HG02798 (cell line): ENCODE measurements at regions not wholly inside any gene's neighbourhood (a gene's known extent, or its start where the extent isn't known, plus 50 kb on each side); places are given as distances from the start of the nearest gene placed in this dataset.
"Not testable (repeated sequence)": the region's sequence is repeated elsewhere in the genome, so short reads cannot be mapped to it uniquely, and the experiment has no call there.

Source experiments
- ATAC-seq: cut with Tn5 transposase; IDR thresholded peaks from one replicate; pipeline ENCODE4 v1.9.1; 2021; ENCODE audit warnings: mild to moderate bottlenecking; ENCODE audit not compliant: unreplicated experiment, poor library complexity

DNA sequence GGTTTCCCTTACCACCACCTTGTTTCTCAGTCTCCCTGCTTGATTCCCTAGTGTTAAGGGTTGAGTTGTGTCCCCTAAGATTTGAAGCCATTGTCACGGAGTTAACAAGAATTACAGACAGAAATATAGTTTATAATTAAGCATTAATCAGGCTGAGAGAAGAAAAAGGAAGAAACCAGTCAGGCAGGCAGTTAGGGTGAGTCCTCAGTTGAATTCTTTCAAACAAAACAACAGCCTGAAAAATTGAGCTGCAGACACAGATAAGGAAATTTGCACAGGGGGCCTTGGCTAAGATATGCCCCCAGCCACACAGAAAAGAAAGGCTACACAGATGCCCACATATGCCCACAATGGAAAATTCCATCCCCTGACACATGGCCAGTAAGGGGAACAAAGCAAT lies 111.7 kb upstream of the RAI14 start:
- ATAC-seq = no peak

DNA sequence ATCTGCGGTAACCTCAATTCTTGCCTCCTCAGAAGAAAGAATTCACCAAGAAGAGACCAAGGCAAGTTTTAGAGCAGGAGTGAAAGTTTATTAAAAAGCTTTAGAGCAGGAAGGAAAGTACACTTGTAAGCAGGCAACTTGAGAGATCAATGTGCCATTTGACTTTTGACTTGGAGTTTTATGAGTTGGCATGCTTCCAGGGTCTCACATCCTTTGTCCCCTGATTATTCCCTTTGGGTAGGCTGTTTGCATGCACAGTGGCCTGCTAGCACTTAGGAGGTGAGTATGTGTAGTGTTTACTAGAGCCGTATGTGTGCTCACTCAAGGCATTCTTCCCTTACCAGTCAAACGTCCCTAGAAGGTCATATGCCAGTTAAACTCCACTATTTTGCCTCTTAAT lies 111.0 kb upstream of the RAI14 start:
- ATAC-seq = no peak

DNA sequence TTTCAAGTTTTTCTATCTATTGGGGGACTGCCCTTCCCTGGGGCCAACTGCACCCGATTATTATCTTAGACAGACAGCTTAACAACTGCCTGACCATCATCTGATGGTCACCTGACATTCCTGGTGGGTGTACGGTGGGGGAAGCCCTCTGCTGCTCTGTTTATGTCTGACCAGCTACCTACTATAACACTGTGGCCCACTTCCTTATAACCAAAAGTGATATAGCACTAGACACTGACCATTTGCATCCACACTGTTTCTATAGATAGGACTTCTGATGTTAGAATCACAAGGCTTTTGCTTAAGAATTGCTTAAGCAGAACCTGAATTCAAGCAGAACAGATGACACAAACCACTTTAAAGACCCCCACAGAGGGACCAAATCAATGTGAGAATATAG lies 110.5 kb upstream of the RAI14 start:
- ATAC-seq = no peak

DNA sequence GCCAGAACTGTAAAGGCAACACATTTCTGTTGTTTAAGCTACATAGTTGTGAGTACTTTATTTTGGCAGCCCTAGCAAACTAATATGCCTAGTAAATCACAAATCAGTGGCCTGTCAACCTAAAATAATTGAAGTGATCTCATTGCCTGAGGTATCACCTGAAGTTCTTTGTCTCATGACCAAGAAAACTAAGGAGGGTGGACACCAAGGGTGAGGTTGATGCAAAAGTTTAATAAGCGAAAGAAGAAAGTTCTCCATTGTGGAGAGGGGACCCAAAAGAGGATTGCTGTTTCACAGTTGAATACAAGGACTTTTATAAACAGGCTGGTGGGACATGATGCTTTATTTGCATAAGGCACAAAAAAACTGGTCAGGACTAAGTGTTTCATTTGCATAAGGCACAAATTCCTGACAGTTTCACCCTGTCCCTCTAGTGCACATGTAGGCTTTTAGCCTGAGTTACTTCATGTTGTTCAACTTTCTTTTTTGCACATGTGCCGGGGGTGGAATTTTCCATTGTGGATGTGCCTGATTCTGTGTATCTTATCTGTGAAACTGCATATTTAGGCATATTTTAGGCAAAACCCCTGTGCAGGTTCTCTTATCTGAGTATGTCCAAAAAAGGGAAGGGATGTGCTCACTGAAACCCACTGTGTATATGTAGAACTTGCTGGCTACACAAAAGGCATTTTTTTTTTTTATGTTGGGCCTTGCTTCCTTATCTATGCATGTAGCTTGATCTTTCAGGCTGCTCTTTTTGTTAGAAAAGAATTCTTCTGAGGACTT lies 108.6 kb upstream of the RAI14 start:
- ATAC-seq = no peak

DNA sequence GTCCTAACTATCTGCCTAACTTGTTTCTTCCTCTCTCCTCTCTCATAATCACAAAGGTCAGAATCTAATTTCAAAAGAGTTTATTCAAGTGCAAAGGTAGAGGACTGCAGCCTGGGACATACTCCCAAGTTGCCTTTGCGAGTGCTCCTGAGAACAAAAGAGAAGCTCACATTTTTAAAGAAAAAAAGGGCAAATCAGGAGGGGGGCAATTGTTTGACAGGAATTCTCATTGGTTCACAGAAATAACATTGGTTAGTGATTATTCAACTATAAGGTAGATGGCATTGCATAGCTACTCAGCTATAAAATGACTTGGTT lies 108.1 kb upstream of the RAI14 start:
- no peak for ATAC-seq

DNA sequence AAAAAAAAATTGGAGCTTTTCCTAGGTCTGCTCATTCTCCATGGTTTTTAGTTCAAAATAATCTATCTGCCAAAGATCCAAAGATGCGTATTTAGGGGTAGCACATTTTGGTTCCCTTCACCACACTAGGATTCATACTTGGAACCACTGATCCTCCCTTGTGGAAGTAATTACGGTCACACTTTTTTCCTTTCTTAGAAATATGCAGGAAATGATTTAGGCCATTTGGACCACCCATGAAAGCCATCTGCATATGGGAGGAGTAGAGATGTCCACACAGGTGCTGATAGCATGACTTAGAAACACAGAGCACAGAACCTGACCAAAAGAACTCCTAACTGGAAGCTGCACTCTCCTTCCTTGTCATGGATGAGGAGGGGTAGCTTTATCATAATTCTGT lies 105.9 kb upstream of the RAI14 start:
- ATAC-seq = no peak

DNA sequence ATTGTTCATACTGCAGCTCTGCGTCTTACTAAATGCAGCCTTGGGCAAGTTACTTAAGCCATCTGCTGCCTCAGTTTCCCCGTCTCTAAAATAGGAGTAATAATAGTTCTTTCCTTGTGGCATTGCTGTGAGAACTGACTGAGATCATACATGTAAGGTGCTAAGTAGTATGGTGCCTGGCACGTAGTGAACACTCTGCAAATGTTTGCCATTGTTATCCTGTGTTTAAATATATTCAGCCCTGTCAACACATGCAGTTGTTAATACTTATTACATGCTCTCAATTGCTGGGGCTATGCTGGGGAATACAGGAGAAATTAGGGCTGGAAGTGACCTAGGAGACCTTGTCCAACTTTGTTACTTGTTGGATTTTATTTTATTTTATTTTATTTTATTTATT lies 105.2 kb upstream of the RAI14 start:
- ATAC-seq = no peak

DNA sequence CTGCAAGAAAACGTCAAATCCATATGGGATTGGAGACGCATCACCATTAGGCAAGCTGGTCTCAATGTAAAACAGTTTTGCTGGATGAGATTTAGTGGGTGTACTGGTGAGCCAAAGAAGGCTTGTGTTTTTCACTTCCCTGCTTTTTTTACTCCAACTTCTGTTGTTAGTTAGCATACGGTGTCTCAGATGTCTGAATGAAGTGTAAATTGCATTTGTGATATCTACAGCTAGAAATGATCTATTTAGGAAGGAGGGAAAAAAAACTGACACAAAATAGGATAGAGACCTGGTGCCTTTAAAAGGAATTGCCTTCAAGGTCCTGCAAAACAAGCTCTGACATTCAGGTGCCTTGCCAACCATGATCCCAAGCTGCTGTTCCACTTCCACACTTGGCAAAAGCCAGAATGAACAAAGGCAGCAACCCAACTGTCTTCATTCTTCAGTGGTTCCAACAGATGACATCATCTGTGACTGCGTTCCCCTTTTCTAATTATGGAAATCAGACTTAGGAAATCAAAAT lies 104.2 kb upstream of the RAI14 start:
- ATAC-seq = no peak

DNA sequence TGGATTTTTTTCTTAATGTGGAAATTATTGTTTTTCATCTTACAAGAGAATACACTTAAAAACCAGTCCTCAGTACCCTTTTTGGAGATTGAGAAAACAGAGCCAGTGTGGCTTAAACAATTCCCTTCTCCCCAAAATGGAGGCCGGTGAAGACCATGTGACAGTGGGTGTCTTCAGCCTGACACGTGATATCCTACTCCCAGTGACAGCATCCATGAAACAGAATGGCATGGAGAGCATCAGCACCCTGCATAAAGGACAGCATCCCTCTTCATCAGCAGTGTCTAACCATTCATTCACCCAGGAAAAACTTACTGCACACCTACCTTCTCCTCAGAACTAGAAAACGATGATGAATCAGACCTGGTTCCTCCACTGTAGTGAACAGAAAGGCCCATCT lies 103.4 kb upstream of the RAI14 start:
- no peak for ATAC-seq

DNA sequence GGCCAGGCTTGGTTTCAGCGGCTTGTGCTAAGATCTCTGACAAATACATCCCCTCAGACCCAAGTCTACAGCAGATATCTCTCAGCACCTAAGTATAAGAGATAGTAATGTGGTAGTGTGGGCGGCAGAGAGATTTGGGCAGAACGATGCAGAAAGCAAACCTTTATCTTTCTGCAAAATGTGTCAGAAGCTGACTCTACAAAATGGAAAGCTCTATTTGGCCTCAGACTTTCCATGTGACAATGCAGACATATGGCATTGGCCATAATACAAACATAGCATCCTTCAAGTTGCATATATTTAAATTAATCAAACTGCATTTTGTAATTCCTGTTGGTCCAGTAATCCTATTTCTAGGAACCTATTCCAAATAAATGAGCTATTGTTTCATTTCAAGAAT lies 102.5 kb upstream of the RAI14 start:
- no peak for ATAC-seq

DNA sequence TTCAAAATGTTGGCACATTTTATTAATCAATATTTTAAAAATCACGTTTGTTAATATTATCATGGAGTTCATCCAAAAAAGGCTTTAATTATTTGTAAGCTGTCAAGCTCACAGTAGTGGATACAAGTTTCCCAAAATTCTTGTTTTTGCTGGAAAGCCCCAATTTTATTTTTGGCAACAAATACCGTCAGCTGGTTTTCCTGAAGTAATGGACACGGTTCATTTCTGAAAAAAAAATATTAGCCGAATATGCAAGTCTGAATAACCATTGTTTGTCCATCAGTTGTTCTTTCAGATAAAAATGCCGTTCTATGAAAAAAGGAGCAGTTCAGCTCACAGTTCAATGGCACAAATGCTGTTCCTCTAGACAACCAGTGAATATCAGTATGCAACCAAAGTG lies 101.5 kb upstream of the RAI14 start:
- no peak for ATAC-seq

DNA sequence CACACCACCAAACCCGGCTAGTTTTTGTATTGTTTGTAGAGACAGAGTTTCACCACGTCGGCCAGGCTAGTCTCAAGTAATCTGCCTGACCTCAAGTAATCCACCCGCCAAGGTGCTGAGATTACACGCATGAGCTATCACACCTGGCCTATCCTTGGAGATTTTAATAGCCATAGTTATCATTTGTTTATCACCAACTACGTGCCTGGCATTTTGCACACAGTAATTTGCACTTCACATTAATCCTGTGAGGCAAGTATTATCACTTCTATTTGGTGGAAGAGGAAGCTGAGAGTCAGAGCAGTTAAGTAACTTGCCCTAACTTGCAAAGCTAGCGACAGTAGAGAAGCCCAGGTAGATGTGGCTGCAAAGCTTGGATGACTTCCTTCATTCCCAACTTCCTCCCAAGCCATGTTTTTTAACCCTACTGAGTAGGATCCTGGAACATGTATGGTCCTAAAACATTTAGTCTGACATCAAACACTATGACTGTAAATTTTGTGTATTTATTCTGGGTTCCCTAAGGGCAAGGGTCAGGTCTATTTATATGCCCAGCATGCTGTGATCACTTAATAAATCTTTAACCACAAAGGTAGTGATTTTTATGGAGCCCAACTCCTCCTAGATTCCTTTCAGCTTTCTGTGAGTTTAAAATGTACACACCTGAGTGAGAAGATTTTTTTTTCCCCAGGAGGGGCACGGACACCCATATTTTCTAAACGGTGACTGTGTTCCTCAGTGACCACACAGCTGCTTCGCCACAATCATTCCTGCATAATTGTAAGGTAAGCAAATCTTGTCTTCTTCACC lies 100.2 kb upstream of the RAI14 start:
- ATAC-seq = no peak

DNA sequence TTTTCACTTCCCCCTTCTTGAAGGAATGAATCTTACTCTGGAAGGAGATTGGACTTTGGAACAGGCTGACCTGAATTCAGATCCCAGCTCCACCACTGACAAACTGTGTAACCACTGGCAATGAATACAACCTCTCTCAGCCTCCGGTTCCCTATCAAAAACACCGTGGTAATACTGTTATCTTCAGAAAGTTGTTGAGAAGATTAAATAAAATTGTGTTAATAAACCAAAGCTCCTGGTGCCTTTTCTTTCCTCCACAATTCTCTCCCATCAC lies 99.7 kb upstream of the RAI14 start:
- ATAC-seq = no peak

DNA sequence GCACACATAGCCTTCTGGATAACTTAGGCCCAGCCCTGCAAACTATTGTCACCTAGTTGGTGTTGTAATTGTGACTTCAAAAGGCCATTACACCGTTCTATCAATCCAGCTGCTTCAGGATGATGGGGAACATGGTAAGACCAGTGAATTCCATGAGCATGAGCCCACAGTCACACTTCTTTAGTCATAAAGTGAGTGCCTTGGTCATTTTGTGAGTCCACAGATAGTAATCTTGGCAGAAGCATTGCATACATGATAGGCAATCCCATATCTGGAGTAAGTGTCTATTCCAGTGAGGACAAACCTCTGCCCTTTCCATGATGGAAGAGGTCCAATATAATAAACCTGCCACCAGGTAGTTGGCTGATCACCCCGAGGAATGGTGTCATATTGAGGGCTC lies 94.5 kb upstream of the RAI14 start:
- ATAC-seq = not testable (repeated sequence)

DNA sequence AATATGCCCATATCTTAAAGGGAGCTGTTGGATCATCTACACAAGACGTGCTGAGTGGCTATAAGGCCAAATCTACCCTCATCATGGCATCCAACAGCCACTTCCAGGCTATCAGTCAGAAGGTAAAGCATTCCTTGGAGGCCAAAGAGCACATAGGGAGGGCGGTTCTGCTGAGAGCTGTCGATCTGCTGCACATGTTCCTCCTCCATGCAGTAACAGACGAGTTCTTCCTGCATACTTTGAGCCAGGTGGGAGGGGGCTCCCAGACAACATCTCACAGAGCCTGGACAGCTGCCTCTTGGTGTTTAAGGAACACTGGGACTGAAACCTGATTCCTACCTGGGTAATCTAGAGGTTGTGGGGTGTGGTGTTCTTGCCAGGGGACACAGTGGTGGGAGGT lies 93.3 kb upstream of the RAI14 start:
- no peak for ATAC-seq

DNA sequence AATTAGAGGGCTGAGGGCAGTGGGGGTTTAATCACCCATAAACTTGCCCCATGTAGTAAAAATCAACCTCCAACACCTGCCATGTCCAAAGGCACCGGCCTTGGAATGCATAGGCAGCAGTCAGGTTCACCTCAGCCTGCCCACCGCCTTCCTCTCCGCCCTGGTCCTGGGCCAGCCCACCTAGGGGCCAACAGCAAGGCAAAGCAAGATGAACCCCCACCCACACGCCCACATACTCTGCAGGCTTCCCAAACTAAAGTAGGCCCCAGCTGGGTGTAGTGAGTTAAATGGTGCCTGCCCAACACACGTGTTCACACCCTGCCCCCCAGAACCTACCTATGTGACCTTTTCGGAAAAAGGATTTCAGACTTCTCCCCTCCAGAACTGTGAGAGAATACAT lies 92.9 kb upstream of the RAI14 start:
- ATAC-seq = no peak

DNA sequence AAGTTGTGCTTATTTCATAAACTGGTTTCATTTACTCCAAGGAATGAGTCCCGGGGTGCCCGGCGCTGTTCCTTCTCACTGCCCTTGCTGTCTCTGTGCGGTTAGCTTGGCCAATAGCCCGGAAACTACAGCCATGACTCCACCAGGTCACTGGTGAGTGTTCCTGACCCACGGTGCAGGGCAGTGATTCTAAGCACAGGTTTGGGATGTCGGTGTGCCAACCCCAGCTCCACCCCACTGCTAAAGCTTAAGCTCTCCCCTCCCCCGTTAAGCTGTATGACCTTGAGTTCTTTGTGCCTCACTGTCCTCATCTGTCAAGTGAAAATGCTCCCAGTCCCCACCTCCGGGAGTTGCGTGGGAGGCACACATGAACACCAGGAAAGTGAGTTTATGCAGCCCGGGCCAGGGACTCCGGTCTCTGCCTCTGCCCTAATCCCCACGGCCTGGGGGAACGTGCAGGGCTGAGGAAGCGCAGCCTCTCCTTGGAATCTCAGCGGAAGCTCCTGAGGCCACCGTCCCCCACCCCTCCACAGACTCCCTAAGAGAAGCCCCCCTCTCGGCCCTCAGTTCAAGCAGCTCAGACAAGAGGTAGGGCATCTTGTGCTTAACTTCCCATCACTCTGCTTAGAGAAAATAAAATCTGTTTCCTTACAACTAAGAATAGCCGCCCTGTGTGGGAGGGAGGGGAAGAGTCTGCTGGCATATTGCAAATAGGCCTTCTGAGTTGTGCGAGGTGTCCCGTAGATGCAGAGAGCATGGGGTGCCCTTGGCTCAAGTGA lies 92.0 kb upstream of the RAI14 start:
- no peak for ATAC-seq

DNA sequence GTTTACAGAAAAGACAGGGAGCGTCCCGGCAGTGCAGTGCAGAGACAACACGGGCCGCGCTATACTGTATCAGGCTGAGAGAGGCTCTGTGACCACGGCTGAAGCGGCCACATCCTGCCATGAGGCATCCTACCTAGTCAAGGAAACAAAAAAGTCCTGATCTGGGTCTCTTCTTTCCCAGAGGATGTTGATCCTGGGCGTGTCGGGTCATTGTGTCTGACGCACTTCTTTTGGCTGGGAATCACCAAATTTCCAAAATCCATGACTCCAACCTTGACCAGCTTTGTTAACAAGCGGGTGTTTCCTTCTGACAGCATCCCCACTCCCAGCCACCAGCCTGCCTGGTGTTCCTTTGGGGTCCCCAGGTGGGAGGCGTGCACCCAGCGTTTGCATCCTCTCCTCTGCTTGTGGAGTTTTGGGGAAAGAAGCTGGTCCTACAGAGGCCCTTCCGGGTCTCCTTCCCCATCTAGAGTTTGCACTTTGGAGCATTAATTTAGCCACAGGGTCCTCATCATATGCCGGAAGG lies 91.4 kb upstream of the RAI14 start:
- no peak for ATAC-seq

DNA sequence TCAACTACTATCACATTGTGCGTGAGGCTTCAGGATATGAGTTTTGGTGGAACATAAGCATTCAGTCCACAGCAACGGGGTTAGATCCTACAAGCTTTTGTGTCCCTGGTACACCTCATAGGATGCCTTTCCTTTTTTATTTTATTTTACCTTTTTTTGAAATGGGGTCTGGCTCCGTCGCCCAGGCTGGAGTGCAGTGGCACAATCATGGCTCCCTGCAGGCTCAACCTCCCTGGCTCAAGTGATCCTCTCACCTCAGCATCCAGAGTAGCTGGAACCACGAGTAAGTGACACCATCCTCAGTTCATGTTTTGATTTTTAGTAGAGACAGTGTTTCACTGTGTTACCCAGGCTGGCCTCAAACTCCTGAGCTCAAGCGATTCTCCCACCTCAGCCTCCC lies 86.0 kb upstream of the RAI14 start:
- ATAC-seq = no peak

DNA sequence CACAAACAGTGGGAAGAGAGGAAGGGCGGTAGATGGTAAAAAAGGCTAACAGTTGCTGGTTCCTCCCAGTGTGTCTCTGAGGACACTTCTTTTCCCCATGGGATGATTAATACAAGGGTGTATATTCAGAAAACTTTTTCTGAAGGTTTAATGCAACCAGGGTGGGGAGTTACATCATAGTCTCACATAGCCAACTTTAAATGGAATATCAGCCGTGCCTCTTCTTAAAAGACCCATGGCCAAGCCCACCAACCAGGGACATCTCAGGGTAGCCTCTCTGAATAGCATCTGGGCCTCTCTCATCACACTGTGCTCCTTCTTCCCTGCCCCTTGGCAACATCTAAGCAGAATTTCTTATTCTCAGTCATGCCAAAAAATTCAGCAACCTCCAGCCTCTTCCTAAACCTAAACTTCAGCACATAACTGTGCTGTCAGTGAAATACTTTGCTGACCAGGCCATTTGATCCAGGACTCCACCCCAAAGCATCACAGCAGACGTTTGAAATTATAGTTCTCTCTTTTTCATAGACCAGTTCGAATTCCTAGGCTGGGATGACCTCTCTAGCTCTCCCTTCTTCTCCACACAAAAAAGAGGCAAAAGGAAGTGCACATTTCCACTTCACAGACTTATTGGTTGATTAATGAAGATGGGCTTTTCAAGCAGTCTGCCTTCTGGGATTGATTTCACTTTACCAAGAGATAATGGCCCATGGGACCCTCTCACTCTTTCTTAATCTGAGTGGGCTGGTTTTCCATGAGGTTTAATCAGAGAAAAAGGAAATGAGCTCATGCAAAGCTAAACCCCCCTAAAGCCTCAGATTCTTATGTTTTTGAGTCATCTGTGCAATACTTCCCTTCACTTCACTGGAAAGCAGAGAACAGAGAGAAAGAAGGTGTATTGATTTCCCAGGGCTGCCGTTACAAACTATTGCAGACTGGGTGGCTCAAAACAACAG lies 85.1 kb upstream of the RAI14 start:
- no peak for ATAC-seq
